Psoas muscle (tissue), 7 donors: ENCODE measurements at regions not wholly inside any gene's neighbourhood (a gene's known extent, or its start where the extent isn't known, plus 50 kb on each side); places are given as distances from the start of the nearest gene placed in this dataset.

Experiments used
- ATAC-seq, 4 donors: fragments of 200-7000 bp; cut with Tn5 transposase; one replicate each; pipeline ENCODE4 v1.9.1; 2020; ENCODE audit warnings: moderate library complexity in 3 of 4, mild to moderate bottlenecking in 2 of 4
- DNase-seq, 2 donors: peaks; one replicate each; pipeline ENCODE4 v3.0.0-alpha.2; 2020
- H3K27ac ChIP-seq: fragments of 200-600 bp; one replicate; pipeline ENCODE4 v1.8.0; 2022
- H3K27me3 ChIP-seq, 3 donors: fragments of 200-600 bp in 1 of 3; one replicate each; pipeline versions ENCODE4 v1.6.1 to v1.8.0; 2013 to 2022; ENCODE audit warnings: low read length in 2 of 3, mild to moderate bottlenecking in 2 of 3, moderate library complexity in 1 of 3; ENCODE audit not compliant: insufficient read depth in 3 of 3
- H3K36me3 ChIP-seq, 2 donors: fragments of 200-600 bp in 1 of 2; one replicate each; pipeline versions ENCODE4 v1.6.1 to v1.8.0; 2013 to 2022; ENCODE audit warnings: low read depth in 1 of 2, mild to moderate bottlenecking in 1 of 2, moderate library complexity in 1 of 2; ENCODE audit not compliant: insufficient read depth in 1 of 2
- H3K4me1 ChIP-seq: fragments of 200-600 bp; one replicate; pipeline ENCODE4 v1.8.0; 2022
- H3K4me3 ChIP-seq: fragments of 200-600 bp; one replicate; pipeline ENCODE4 v1.8.0; 2022; ENCODE audit warnings: mild to moderate bottlenecking
- H3K9me3 ChIP-seq: fragments of 200-600 bp; one replicate; pipeline ENCODE4 v1.8.0; 2022
- WGBS, 3 donors: extraction: QIAGEN DNeasy Blood & Tissue Kit; methylation state at CpG; one replicate each; pipeline versions ENCODE4 v1.1.6 to v1.1.7; 2013; 5-methylcytosine and 5-hydroxymethylcytosine counted together
- intact Hi-C, 2 donors: fragments of 100-400 bp; cut with DNase I; formaldehyde crosslinking; loops; one replicate each; pipeline versions ENCODE4 v1.11.0 to v1.14.2; 2022
- TF ChIP-seq, protein P1 (sequence below): fragments of 200-600 bp; IDR thresholded peaks from one replicate; pipeline ENCODE4 v1.8.0; 2022; ENCODE audit warnings: antibody characterized with exemption
- donor health status: healthy with polysubstance abuse.
- donor health status: DM: no; HTN: no; CAD: no; lungs with moderate emphysema.
- donor health status: Bipolar disorder and iron deficiency.
- donor health status: healthy.
- donor health status: DM: yes; HTN: yes; CAD: no.
- donor health status: DM: no; HTN: no; CAD: no.
- donor health status: DM: yes; HTN: yes; CAD: no.

DNA sequence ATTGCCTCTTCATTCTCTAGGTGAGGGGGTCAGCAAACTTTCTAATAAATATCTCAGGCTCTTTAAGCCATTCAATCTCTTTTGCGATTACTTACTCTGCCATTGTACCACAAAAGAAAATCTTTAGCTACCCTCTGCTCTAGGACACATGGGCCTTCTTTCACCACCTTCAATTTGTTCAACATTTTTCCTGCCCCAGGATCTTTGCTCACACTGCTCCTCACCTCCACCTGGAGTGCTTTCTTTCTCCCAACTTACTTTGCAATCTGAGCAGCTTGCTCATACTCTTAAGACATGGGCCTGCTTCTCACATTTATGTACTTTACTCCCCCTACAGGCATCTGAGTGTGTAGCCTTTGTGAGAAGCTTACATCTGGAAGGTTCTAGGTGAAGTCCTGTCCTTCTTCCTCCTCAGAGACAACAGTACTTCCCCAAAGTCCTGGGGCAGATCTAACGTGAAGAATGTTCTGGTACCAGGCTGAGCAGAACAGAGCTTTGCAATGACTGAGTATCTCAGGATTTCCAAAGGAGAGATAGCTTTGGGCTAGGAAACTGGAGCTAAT lies 55.0 kb upstream of the PRDM5 start:
- Histone ChIP-seq H3K4me1 (no peaks in the 10 kb centered on the region), H3K27ac (no peak overlapping the region), H3K4me3 (no peak overlapping the region), H3K36me3 (no peaks in the 10 kb centered on the region), H3K9me3 (no peaks in the 10 kb centered on the region), H3K27me3 (no peaks in the 10 kb centered on the region)
- ATAC-seq (no peak), DNase-seq (no peak)
- intact Hi-C loops: no loop called here
- TF ChIP-seq, protein P1, sequence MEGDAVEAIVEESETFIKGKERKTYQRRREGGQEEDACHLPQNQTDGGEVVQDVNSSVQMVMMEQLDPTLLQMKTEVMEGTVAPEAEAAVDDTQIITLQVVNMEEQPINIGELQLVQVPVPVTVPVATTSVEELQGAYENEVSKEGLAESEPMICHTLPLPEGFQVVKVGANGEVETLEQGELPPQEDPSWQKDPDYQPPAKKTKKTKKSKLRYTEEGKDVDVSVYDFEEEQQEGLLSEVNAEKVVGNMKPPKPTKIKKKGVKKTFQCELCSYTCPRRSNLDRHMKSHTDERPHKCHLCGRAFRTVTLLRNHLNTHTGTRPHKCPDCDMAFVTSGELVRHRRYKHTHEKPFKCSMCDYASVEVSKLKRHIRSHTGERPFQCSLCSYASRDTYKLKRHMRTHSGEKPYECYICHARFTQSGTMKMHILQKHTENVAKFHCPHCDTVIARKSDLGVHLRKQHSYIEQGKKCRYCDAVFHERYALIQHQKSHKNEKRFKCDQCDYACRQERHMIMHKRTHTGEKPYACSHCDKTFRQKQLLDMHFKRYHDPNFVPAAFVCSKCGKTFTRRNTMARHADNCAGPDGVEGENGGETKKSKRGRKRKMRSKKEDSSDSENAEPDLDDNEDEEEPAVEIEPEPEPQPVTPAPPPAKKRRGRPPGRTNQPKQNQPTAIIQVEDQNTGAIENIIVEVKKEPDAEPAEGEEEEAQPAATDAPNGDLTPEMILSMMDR: peak; percentile 25
- WGBS, 3 donors: 72 to 80% (median 76%) methylated on average over 2 of the region's 2 CpGs

DNA sequence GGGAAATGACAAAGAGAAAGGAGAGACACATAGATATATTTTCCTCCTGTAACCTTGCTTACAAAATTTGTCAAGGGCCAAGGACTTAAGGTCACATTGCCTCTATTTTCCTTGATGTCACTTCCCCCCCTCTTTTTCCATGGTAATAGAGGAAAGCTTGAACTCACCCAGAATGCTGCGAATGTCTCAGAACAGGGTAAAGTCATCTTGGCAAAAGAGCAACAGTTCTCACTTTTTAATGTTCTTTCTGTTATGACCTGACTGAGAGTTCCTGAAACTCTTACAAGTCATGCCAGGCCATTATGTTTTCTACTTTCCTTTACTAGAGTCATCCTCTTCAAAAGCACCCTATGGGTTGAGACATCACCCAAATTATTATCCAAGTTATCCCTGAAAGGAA lies 50.7 kb upstream of the PRDM5 start:
- Histone ChIP-seq H3K9me3 (no peaks in the 10 kb centered on the region), H3K27me3 (no peaks in the 10 kb centered on the region), H3K36me3 (no peaks in the 10 kb centered on the region), H3K4me3 (no peak overlapping the region), H3K4me1 (no peaks in the 10 kb centered on the region), H3K27ac (no peak overlapping the region)
- ATAC-seq: no peak
- TF ChIP-seq, protein P1: no peak
- intact Hi-C loops: no loop called here
- DNase-seq: no peak
- 79 to 96% (median 90%) methylated on average over 1 of the region's 1 CpG for WGBS, 3 donors
